ENCODE measurements at regions not wholly inside any gene's neighbourhood (a gene's known extent, or its start where the extent isn't known, plus 50 kb on each side); places are given as distances from the start of the nearest gene placed in this dataset.

- Mint-ChIP-seq H3K27ac (no peak overlapping the region), H3K27me3 (no peaks in the 10 kb centered on the region), H3K4me1 (no peaks in the 10 kb centered on the region), H3K9me3 (no peaks in the 10 kb centered on the region), H3K4me3 (no peak overlapping the region), H3K36me3 (ENCODE audit: low read depth) (no peaks in the 10 kb centered on the region)
- CTCF ChIA-PET = no interaction called here
- no peak for DNase-seq
- POLR2A ChIA-PET = no interaction called here
These were observed 271.0 kb downstream of the TMEM161B start for GRCh38 chr5:87997662-87998061.

- no peak for DNase-seq
- POLR2A ChIA-PET = no interaction called here
- H3K27ac Mint-ChIP-seq = no peak overlapping the region
- H3K4me1 Mint-ChIP-seq = no peaks in the 10 kb centered on the region
- no peaks in the 10 kb centered on the region for H3K27me3 Mint-ChIP-seq
- H3K36me3 Mint-ChIP-seq (ENCODE audit: low read depth) = no peaks in the 10 kb centered on the region
- H3K4me3 Mint-ChIP-seq = no peak overlapping the region
- CTCF ChIA-PET = no interaction called here
- no peaks in the 10 kb centered on the region for H3K9me3 Mint-ChIP-seq
These were observed 302.4 kb downstream of the TMEM161B start for GRCh38 chr5:87966213-87966612.

- H3K4me1 Mint-ChIP-seq = no peaks in the 10 kb centered on the region
- no peaks in the 10 kb centered on the region for H3K36me3 Mint-ChIP-seq (ENCODE audit: low read depth)
- DNase-seq = no peak
- POLR2A ChIA-PET = no interaction called here
- H3K27ac Mint-ChIP-seq = no peak overlapping the region
- CTCF ChIA-PET = no interaction called here
- H3K9me3 Mint-ChIP-seq = no peaks in the 10 kb centered on the region
- H3K4me3 Mint-ChIP-seq = no peak overlapping the region
- no peaks in the 10 kb centered on the region for H3K27me3 Mint-ChIP-seq
These were observed 314.5 kb downstream of the TMEM161B start for GRCh38 chr5:87954121-87954520.

GRCh38 chr5:87951661-87952060, 317.0 kb downstream of the TMEM161B start:
- no peaks in the 10 kb centered on the region for H3K4me1 Mint-ChIP-seq
- POLR2A ChIA-PET = no interaction called here

GRCh38 chr5:87949676-87950631, 318.7 kb downstream of the TMEM161B start:
- CTCF ChIA-PET = no interaction called here
- Mint-ChIP-seq H3K4me1 (no peaks in the 10 kb centered on the region), H3K9me3 (no peaks in the 10 kb centered on the region), H3K27me3 (no peaks in the 10 kb centered on the region), H3K27ac (no peak overlapping the region), H3K36me3 (ENCODE audit: low read depth) (no peaks in the 10 kb centered on the region), H3K4me3 (no peak overlapping the region)
- DNase-seq = no peak
- POLR2A ChIA-PET = no interaction called here

More at GRCh38 chr5:87951661-87952060, 317.0 kb downstream of the TMEM161B start:
- H3K36me3 Mint-ChIP-seq (ENCODE audit: low read depth) = no peaks in the 10 kb centered on the region
- H3K9me3 Mint-ChIP-seq = no peaks in the 10 kb centered on the region
- no peak overlapping the region for H3K27ac Mint-ChIP-seq
- no peaks in the 10 kb centered on the region for H3K27me3 Mint-ChIP-seq
- DNase-seq = no peak
- CTCF ChIA-PET = no interaction called here
- no peak overlapping the region for H3K4me3 Mint-ChIP-seq

- Mint-ChIP-seq H3K4me3 (no peak overlapping the region), H3K9me3 (no peaks in the 10 kb centered on the region), H3K27ac (no peak overlapping the region), H3K4me1 (no peaks in the 10 kb centered on the region), H3K27me3 (no peaks in the 10 kb centered on the region), H3K36me3 (ENCODE audit: low read depth) (no peaks in the 10 kb centered on the region)
- ChIA-PET POLR2A (no interaction called here), CTCF (no interaction called here)
- DNase-seq = no peak
These were observed 320.2 kb downstream of the TMEM161B start for GRCh38 chr5:87948486-87948885.

GRCh38 chr5:87946271-87946670, 322.4 kb downstream of the TMEM161B start:
- H3K27me3 Mint-ChIP-seq = no peaks in the 10 kb centered on the region
- no peaks in the 10 kb centered on the region for H3K9me3 Mint-ChIP-seq
- no peaks in the 10 kb centered on the region for H3K36me3 Mint-ChIP-seq (ENCODE audit: low read depth)
- ChIA-PET CTCF (no interaction called here), POLR2A (no interaction called here)
- no peaks in the 10 kb centered on the region for H3K4me1 Mint-ChIP-seq
- DNase-seq = no peak
- no peak overlapping the region for H3K4me3 Mint-ChIP-seq
- no peak overlapping the region for H3K27ac Mint-ChIP-seq

- no peaks in the 10 kb centered on the region for H3K9me3 Mint-ChIP-seq
- H3K27me3 Mint-ChIP-seq = no peaks in the 10 kb centered on the region
- no peak overlapping the region for H3K27ac Mint-ChIP-seq
- H3K4me1 Mint-ChIP-seq = no peaks in the 10 kb centered on the region
- H3K4me3 Mint-ChIP-seq = no peak overlapping the region
- CTCF ChIA-PET = no interaction called here
- POLR2A ChIA-PET = interaction anchor here (0.6 kb wide), 1 partner anchor 8 kb away, joined by 3 read pairs; no protein-coding TSS in a partner anchor
- DNase-seq = no peak
- H3K36me3 Mint-ChIP-seq (ENCODE audit: low read depth) = no peaks in the 10 kb centered on the region
These were observed 323.4 kb downstream of the TMEM161B start for GRCh38 chr5:87945286-87945650.

GRCh38 chr5:87944553-87945285, 323.9 kb downstream of the TMEM161B start:
- POLR2A ChIA-PET = interaction anchor here (0.6 kb wide), 1 partner anchor 7 kb away, joined by 3 read pairs; no protein-coding TSS in a partner anchor
- Mint-ChIP-seq H3K27me3 (no peaks in the 10 kb centered on the region), H3K27ac (no peak overlapping the region), H3K9me3 (no peaks in the 10 kb centered on the region), H3K36me3 (ENCODE audit: low read depth) (no peaks in the 10 kb centered on the region), H3K4me3 (no peak overlapping the region), H3K4me1 (no peaks in the 10 kb centered on the region)
- CTCF ChIA-PET = no interaction called here
- DNase-seq = no peak

- DNase-seq = no peak
- ChIA-PET CTCF (no interaction called here), POLR2A (no interaction called here)
- no peaks in the 10 kb centered on the region for H3K27me3 Mint-ChIP-seq
- no peaks in the 10 kb centered on the region for H3K36me3 Mint-ChIP-seq (ENCODE audit: low read depth)
- no peaks in the 10 kb centered on the region for H3K9me3 Mint-ChIP-seq
- no peak overlapping the region for H3K4me3 Mint-ChIP-seq
- no peaks in the 10 kb centered on the region for H3K4me1 Mint-ChIP-seq
- H3K27ac Mint-ChIP-seq = no peak overlapping the region
These were observed 327.9 kb downstream of the TMEM161B start for GRCh38 chr5:87940775-87941174.

GRCh38 chr5:87936667-87937066, 332.0 kb downstream of the TMEM161B start:
- no peak for DNase-seq
- ChIA-PET CTCF (no interaction called here), POLR2A (no interaction called here)
- no peak overlapping the region for H3K4me3 Mint-ChIP-seq
- H3K4me1 Mint-ChIP-seq = no peaks in the 10 kb centered on the region
- H3K9me3 Mint-ChIP-seq = no peaks in the 10 kb centered on the region
- H3K27ac Mint-ChIP-seq = no peak overlapping the region
- no peaks in the 10 kb centered on the region for H3K27me3 Mint-ChIP-seq
- H3K36me3 Mint-ChIP-seq (ENCODE audit: low read depth) = no peaks in the 10 kb centered on the region

- no peak overlapping the region for H3K4me3 Mint-ChIP-seq
- POLR2A ChIA-PET = no interaction called here
- H3K27ac Mint-ChIP-seq = no peak overlapping the region
- CTCF ChIA-PET = no interaction called here
- no peaks in the 10 kb centered on the region for H3K27me3 Mint-ChIP-seq
- H3K4me1 Mint-ChIP-seq = no peaks in the 10 kb centered on the region
- no peak for DNase-seq
- H3K9me3 Mint-ChIP-seq = no peaks in the 10 kb centered on the region
- no peaks in the 10 kb centered on the region for H3K36me3 Mint-ChIP-seq (ENCODE audit: low read depth)
These were observed 344.2 kb downstream of the TMEM161B start for GRCh38 chr5:87924436-87924835.

GRCh38 chr5:87916320-87916719, 352.3 kb downstream of the TMEM161B start:
- no peaks in the 10 kb centered on the region for H3K9me3 Mint-ChIP-seq
- DNase-seq = no peak
- H3K27me3 Mint-ChIP-seq = no peaks in the 10 kb centered on the region
- no peaks in the 10 kb centered on the region for H3K36me3 Mint-ChIP-seq (ENCODE audit: low read depth)
- POLR2A ChIA-PET = no interaction called here
- no peak overlapping the region for H3K27ac Mint-ChIP-seq
- no peak overlapping the region for H3K4me3 Mint-ChIP-seq
- CTCF ChIA-PET = no interaction called here
- no peaks in the 10 kb centered on the region for H3K4me1 Mint-ChIP-seq

GRCh38 chr5:87912419-87912818, 356.2 kb downstream of the TMEM161B start:
- Mint-ChIP-seq H3K27me3 (no peaks in the 10 kb centered on the region), H3K4me1 (no peaks in the 10 kb centered on the region)

More at GRCh38 chr5:87912419-87912818, 356.2 kb downstream of the TMEM161B start:
- CTCF ChIA-PET = no interaction called here
- H3K36me3 Mint-ChIP-seq (ENCODE audit: low read depth) = no peaks in the 10 kb centered on the region
- H3K27ac Mint-ChIP-seq = no peak overlapping the region
- H3K9me3 Mint-ChIP-seq = no peaks in the 10 kb centered on the region
- POLR2A ChIA-PET = no interaction called here
- DNase-seq = no peak
- no peak overlapping the region for H3K4me3 Mint-ChIP-seq

Measured in activated CD4-positive, alpha-beta memory T cell treated with anti-CD3 and anti-CD28 coated beads, Interleukin-2, amount 10 ng/mL, durations not matched to agents 7 days and 5 days (primary cell).